ENCODE measurements at regions not wholly inside any gene's neighbourhood (a gene's known extent, or its start where the extent isn't known, plus 50 kb on each side); places are given as distances from the start of the nearest gene placed in this dataset.
A peak's percentile ranks its signal among the peaks of the same experiment; 100 is the strongest.

DNA sequence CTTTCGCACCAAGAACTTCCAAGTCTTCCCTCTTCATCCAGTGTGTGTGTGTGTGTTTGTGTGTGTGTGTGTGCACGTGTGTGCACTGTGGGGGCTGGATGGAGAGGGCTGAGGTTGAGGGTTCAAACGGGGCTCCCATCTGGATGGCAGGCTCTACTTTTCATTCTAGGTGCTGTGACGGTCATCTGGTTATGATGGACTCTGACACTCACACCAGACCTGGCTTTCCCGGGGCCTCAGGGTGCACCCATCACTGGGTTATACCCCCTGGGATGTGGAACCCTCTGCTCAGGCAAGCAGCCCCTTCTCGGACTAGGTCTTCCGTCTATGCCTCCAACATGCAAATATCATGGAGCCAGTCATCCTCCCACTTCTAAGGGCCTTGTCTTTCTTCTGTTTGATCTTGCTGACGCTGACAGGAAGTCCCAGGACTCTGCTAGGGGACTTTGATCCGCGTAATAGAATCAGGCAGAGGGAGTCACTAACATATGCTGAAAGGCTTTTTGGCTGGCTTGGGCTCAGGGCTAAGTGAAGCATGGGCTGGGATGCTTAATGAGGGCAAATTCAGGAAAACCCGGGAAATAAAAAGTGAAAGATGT, 313.6 kb downstream of the CDC5L start:
- TF ChIP-seq, protein P1, sequence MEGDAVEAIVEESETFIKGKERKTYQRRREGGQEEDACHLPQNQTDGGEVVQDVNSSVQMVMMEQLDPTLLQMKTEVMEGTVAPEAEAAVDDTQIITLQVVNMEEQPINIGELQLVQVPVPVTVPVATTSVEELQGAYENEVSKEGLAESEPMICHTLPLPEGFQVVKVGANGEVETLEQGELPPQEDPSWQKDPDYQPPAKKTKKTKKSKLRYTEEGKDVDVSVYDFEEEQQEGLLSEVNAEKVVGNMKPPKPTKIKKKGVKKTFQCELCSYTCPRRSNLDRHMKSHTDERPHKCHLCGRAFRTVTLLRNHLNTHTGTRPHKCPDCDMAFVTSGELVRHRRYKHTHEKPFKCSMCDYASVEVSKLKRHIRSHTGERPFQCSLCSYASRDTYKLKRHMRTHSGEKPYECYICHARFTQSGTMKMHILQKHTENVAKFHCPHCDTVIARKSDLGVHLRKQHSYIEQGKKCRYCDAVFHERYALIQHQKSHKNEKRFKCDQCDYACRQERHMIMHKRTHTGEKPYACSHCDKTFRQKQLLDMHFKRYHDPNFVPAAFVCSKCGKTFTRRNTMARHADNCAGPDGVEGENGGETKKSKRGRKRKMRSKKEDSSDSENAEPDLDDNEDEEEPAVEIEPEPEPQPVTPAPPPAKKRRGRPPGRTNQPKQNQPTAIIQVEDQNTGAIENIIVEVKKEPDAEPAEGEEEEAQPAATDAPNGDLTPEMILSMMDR (IDR thresholded peaks at IDR 0.05): no peak
- peak; percentile 57 for DNase-seq (ENCODE audit: low spot score)
- Histone ChIP-seq H3K4me3 (no peak overlapping the region), H3K27ac (no peak overlapping the region)

DNA sequence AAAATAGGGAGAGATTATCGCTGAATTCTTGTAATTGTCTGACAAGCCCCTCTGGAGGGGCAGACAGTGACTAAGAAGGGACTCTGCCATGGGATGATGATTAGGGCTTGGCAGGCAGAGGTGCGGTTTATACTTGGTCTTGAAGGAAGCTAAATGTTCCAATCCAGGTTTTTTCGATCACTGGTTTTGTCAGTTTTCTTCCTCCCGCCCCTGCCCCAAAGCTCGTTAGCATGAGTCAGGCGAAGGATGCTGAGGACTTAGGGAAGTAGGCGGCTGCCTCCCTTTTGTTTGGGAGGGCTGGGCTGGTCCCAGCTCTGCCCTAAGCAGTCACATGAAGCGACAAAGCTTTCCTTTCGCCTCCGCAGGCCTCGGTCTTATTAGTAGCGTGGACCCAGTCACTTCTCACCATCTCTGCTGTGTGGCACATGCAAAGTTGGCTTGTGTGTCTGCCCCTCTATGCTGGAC, 314.2 kb downstream of the CDC5L start:
- peak; percentile 66 for DNase-seq (ENCODE audit: low spot score)
- Histone ChIP-seq H3K27ac (no peak overlapping the region), H3K4me3 (no peak overlapping the region)
- TF ChIP-seq, protein P1 (IDR thresholded peaks at IDR 0.05): no peak

- TF ChIP-seq, protein P1 (IDR thresholded peaks at IDR 0.05): no peak
- H3K27ac ChIP-seq: no peak overlapping the region
- H3K4me3 ChIP-seq: no peak overlapping the region
- DNase-seq (ENCODE audit: low spot score): peak; percentile 16
These were observed 314.8 kb downstream of the CDC5L start for GRCh38 chr6:44702292-44702691.

DNA sequence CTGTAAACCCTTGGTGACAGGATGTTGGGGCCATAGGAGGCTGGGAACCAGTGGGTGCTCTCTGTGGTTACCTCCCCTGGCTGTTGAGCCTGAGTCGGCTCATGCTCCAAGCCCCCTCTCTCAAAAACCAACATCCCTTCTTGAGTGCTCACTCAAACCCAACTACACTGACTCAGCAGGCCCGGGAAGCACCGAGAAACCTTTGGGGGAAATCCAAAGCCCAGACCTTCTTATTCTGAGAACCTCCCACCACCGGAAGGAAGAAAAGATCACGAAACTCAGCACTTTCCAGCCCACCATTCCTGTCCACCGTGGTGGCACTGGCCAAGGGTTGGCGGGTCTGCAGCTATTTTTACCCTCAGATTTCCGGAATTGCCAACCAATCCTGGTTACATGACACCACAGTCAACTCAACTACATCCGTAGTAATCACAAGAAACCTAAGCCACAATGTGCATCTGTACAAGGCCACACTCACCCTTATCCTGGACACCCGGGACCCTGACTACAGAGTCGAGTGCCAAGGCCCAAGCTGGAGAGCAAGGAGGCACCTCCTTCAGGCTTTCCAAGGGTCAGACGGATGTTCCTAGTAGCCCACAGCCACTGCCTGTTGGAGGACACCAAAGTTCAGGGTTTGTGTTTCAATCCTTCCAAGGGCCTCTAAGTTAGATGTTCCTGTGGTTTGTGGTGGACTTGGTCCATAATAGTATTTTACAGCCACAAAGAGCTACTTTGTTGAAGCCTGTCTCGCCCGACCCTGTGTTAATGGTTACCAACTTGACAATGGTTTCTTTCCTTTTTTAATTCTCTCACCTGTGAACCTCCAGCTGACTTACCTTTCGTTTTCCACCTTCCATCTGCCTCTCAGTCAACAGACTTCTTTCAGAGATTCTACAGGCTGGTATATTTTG, 317.0 kb downstream of the CDC5L start:
- peak; percentile 33 for DNase-seq (ENCODE audit: low spot score)
- TF ChIP-seq, protein P1 (IDR thresholded peaks at IDR 0.05): no peak
- H3K27ac ChIP-seq: no peak overlapping the region
- no peak overlapping the region for H3K4me3 ChIP-seq

DNA sequence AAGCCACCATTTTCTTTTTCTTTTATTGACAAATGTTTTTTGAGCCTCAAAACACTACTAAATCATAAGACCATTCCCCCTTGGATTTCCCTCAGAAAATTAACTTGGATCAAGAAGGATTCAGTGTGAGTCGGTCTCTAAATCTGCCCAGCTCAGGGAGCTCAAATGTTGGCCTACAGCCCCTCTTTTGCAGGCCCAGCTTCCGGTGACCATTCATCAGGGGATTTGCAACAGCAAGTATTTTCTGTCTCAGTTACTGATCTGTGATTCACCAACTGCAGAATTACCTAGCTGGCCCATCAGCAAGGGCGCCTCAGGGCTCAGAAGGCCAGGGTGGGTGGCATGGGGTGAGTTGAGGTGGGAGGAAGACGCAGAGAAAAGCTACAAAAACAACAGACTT, 318.1 kb downstream of the CDC5L start:
- TF ChIP-seq, protein P1 (IDR thresholded peaks at IDR 0.05): no peak
- H3K4me3 ChIP-seq: no peak overlapping the region
- DNase-seq (ENCODE audit: low spot score): no peak
- H3K27ac ChIP-seq: no peak overlapping the region

- peak; percentile 36 for DNase-seq (ENCODE audit: low spot score)
- TF ChIP-seq, protein P1 (IDR thresholded peaks at IDR 0.05): no peak
These were observed 318.5 kb downstream of the CDC5L start for GRCh38 chr6:44706011-44706410.

More at GRCh38 chr6:44706011-44706410, 318.5 kb downstream of the CDC5L start:
- H3K27ac ChIP-seq: no peak overlapping the region
- H3K4me3 ChIP-seq: no peak overlapping the region

Data from coronary artery (tissue), 2 donors.